Heart right ventricle (tissue), 16 donors: ENCODE measurements at regions not wholly inside any gene's neighbourhood (a gene's known extent, or its start where the extent isn't known, plus 50 kb on each side); places are given as distances from the start of the nearest gene placed in this dataset.

Experiments used
- ATAC-seq, 8 donors: fragments of 200-7000 bp; cut with Tn5 transposase; one replicate each; pipeline ENCODE4 v1.9.1; 2020; ENCODE audit warnings: mild to moderate bottlenecking in 8 of 8, moderate library complexity in 8 of 8, moderate number of reproducible peaks in 1 of 8
- DNase-seq, 2 donors: peaks; one replicate each; pipeline ENCODE4 v3.0.0-alpha.2; 2020
- H3K27ac ChIP-seq, 10 donors: fragments of 200-600 bp; sonication (generic) in 2 of 10; one replicate each; pipeline versions ENCODE4 v1.5.0 to v1.8.0; 2020 to 2022; ENCODE audit warnings: mild to moderate bottlenecking in 3 of 10
- H3K27me3 ChIP-seq, 7 donors: fragments of 200-600 bp; one replicate each; pipeline ENCODE4 v1.8.0; 2021 to 2022; ENCODE audit warnings: mild to moderate bottlenecking in 2 of 7
- H3K36me3 ChIP-seq, 9 donors: fragments of 200-600 bp; sonication (generic) in 1 of 9; one replicate each; pipeline versions ENCODE4 v1.5.0 to v1.8.0; 2020 to 2022; ENCODE audit warnings: mild to moderate bottlenecking in 2 of 9
- H3K4me1 ChIP-seq, 9 donors: fragments of 200-600 bp; sonication (generic) in 1 of 9; one replicate each; pipeline versions ENCODE4 v1.5.0 to v1.8.0; 2020 to 2022; ENCODE audit warnings: mild to moderate bottlenecking in 4 of 9
- H3K4me3 ChIP-seq, 10 donors: fragments of 200-600 bp; sonication (generic) in 2 of 10; one replicate each; pipeline versions ENCODE4 v1.5.0 to v1.8.0; 2020 to 2022; ENCODE audit warnings: mild to moderate bottlenecking in 7 of 10, moderate library complexity in 2 of 10
- H3K9me3 ChIP-seq, 11 donors: fragments of 200-600 bp in 10 of 11; sonication (generic) in 2 of 11; one replicate each; pipeline versions ENCODE4 v1.5.0 to v1.8.0; 2013 to 2022; ENCODE audit warnings: mild to moderate bottlenecking in 2 of 11, control low read depth in 1 of 11, moderate library complexity in 1 of 11
- WGBS, 2 donors: extraction: QIAGEN DNeasy Blood & Tissue Kit; methylation state at CpG; one replicate each; pipeline ENCODE4 v1.1.7; 2013; ENCODE audit warnings: inconsistent platforms in 1 of 2; 5-methylcytosine and 5-hydroxymethylcytosine counted together
- intact Hi-C, 10 donors: fragments of 100-400 bp; cut with DNase I; formaldehyde crosslinking; loops; one replicate each; pipeline versions ENCODE4 v1.11.1 to v1.14.2; 2022
- TF ChIP-seq, protein P1 (sequence below), 9 donors: fragments of 200-600 bp; sonication (generic) in 2 of 9; IDR thresholded peaks; one replicate each; pipeline versions ENCODE4 v1.5.0 to v1.8.0; 2021 to 2022; ENCODE audit warnings: antibody characterized with exemption in 9 of 9, mild to moderate bottlenecking in 5 of 9, moderate library complexity in 1 of 9
- donor health status: Arrhythmogenic right ventricular cardiomyopathy.
- donor health status: ischemic (EF 13 %, LVEDD 7.1; RV severe dilation, severe dysfunction).
- donor health status: healthy with polysubstance abuse.
- donor health status: DM: no; HTN: yes; CAD: no.
- donor health status: DM: no; HTN: no; CAD: no.
- donor health status: ischemic (EF 25% LVEDD 6.9; RV normal size, moderate dysfunction).
- donor health status: ischemic (EF 25% LVEDD 5.7; RV mildly dilated, moderate dysfunction).
- donor health status: healthy.
- donor health status: DM: yes; HTN: yes; CAD: no.
- donor health status: Ischemic cardiomyopathy.
- donor health status: ischemic (EF 35%, LVEDD 5.7; RV mildly dilated, moderate dysfunction).
- donor health status: nonischemic (EF 11% LVEDD 7.7; RV severe dilation, severe dysfunction).
- donor health status: DM: yes; HTN: yes; CAD: no.
- donor health status: PGD.
- donor health status: ischemic (EF 29% LVEDD 5.4; RV normal size, mild dysfunction).
- donor health status: nonischemic (EF 23%, LVEDD 6.1; RV moderate dilation, normal function).

DNA sequence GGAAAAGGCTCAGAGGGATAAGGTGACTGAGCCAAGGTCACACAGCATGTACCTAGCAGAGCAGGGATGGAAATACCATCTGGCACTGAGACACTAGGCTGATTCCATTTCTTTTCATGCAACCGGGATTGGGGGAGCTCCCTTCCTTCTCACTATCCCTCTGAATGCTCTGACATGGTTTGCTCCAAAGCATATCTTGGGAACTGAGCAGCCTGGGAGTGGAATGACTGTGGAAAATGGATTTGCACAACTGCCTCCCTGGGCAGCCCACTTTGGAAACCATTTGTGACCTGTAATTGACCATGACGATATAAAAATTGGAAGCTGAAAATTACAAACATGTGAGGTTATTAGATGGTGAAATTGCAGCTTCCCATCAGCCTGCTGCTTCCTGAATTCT, 309.0 kb upstream of the CHD6 start:
- 72 to 77% methylated on average over 2 of the region's 2 CpGs for WGBS, 2 donors

DNA sequence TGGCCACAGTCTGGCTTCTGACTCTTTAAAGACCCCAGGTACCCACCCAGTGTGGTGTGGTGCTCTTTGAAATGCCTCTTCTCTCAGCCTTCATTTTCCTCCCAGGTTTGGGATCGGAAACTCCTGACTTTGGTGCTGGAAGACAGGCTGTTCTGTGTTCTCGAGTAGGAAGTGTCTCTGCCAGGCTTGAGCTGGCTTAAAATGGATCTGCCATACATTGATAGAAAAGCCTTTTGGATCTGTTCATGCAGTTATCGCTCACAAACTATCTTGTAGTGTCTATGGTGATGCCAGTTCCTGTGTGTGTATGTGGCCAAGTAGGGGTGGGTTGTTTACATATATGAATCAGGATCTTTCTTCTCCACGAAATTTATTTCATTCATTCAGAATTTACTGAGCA, 307.3 kb upstream of the CHD6 start:
- ATAC-seq (no peak), DNase-seq (no peak)
- intact Hi-C loops = loop anchor here in 1 of 10 donors (10.0 kb wide), 1 partner anchor 81 kb away; no protein-coding TSS in a partner anchor
- Histone ChIP-seq H3K36me3 (no peaks in the 10 kb centered on the region), H3K27me3 (peaks cover 0 to 38% (median 20%) of the 10 kb centered on the region in 7 donors), H3K4me1 (no peaks in the 10 kb centered on the region), H3K4me3 (no peak overlapping the region), H3K27ac (no peak overlapping the region), H3K9me3 (no peaks in the 10 kb centered on the region)
- TF ChIP-seq, protein P1, sequence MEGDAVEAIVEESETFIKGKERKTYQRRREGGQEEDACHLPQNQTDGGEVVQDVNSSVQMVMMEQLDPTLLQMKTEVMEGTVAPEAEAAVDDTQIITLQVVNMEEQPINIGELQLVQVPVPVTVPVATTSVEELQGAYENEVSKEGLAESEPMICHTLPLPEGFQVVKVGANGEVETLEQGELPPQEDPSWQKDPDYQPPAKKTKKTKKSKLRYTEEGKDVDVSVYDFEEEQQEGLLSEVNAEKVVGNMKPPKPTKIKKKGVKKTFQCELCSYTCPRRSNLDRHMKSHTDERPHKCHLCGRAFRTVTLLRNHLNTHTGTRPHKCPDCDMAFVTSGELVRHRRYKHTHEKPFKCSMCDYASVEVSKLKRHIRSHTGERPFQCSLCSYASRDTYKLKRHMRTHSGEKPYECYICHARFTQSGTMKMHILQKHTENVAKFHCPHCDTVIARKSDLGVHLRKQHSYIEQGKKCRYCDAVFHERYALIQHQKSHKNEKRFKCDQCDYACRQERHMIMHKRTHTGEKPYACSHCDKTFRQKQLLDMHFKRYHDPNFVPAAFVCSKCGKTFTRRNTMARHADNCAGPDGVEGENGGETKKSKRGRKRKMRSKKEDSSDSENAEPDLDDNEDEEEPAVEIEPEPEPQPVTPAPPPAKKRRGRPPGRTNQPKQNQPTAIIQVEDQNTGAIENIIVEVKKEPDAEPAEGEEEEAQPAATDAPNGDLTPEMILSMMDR (IDR thresholded peaks at IDR 0.05) = no peak
- 72 to 82% methylated on average over 4 of the region's 4 CpGs for WGBS, 2 donors

More for the DNA sequence above, 309.0 kb upstream of the CHD6 start:
- H3K4me1 ChIP-seq = no peaks in the 10 kb centered on the region
- peaks cover 0 to 44% (median 19%) of the 10 kb centered on the region in 7 donors for H3K27me3 ChIP-seq
- H3K9me3 ChIP-seq = no peaks in the 10 kb centered on the region
- DNase-seq (no peak), ATAC-seq (no peak)
- intact Hi-C loops = loop anchor here in 1 of 10 donors (10.0 kb wide), 1 partner anchor 82 kb away; no protein-coding TSS in a partner anchor
- no peaks in the 10 kb centered on the region for H3K36me3 ChIP-seq
- H3K27ac ChIP-seq = no peak overlapping the region
- TF ChIP-seq, protein P1 (IDR thresholded peaks at IDR 0.05) = no peak
- no peak overlapping the region for H3K4me3 ChIP-seq

DNA sequence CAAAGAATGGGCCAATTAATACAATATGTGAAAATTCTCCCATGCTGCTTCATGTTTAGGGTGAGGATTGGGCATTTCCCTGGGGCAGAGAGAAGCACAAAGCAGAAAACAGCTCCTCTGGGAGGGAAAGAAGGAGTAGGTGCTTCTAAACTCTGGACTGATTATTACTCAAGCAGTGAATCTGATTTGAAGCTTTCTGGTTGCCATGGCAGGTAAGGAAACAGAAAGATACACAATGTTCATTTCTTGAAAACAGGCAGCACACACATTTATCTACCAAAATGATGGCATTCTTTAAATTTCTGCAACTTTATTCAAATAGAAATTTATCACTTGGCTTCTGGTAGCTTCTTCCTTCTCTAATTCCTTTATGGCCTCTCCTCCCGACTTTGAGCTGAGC, 305.4 kb upstream of the CHD6 start:
- TF ChIP-seq, protein P1 (IDR thresholded peaks at IDR 0.05) = no peak
- ATAC-seq = no peak
- H3K27ac ChIP-seq = no peak overlapping the region
- WGBS, 2 donors = 33 to 54% methylated on average over 1 of the region's 1 CpG
- H3K4me1 ChIP-seq = no peaks in the 10 kb centered on the region
- no peaks in the 10 kb centered on the region for H3K36me3 ChIP-seq
- no peak for DNase-seq
- peaks cover 0 to 42% (median 21%) of the 10 kb centered on the region in 7 donors for H3K27me3 ChIP-seq
- H3K9me3 ChIP-seq = no peaks in the 10 kb centered on the region
- intact Hi-C loops = loop anchor here in 1 of 10 donors (10.0 kb wide), 1 partner anchor 79 kb away; no protein-coding TSS in a partner anchor
- no peak overlapping the region for H3K4me3 ChIP-seq

DNA sequence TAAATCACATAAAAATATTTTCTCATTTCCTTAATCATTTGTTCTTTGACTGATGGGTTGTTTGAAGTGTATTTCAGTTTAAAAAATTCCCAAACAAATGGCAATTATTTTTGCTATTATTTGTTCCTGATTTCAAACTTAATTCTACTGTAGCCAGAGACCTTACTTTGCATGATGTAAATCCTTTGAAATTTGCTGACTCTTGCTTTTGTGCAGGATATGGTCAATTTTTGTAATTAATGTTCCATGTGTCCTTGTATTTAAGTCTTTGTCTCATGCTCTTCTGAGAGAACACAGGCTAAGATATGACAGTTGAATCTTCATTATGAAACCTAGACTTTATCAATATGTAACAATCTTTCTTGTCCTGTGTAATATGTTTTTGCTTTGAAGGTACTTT, 295.0 kb upstream of the CHD6 start:
- ATAC-seq (no peak), DNase-seq (no peak)
- TF ChIP-seq, protein P1 (IDR thresholded peaks at IDR 0.05) = no peak
- Histone ChIP-seq H3K27ac (no peak overlapping the region), H3K4me3 (no peak overlapping the region), H3K4me1 (no peaks in the 10 kb centered on the region), H3K27me3 (peaks cover 0 to 7% (median 0%) of the 10 kb centered on the region in 7 donors), H3K9me3 (peaks cover 0 to 8% (median 0%) of the 10 kb centered on the region in 11 donors), H3K36me3 (no peaks in the 10 kb centered on the region)
- intact Hi-C loops = no loop called here
